DMS79 treated with DMSO at 0.1 percent for 48 hours (cell line): ENCODE measurements at regions not wholly inside any gene's neighbourhood (a gene's known extent, or its start where the extent isn't known, plus 50 kb on each side); places are given as distances from the start of the nearest gene placed in this dataset.
"Not testable (repeated sequence)": the region's sequence is repeated elsewhere in the genome, so short reads cannot be mapped to it uniquely, and the experiment has no call there.

ENCODE experiments used
- DNase-seq: peaks from one replicate; lab custom pipeline; 2025; lab: John Stamatoyannopoulos, UW

GRCh38 chr2:167749016-167749415, 498.4 kb downstream of the STK39 start:
- no peak for DNase-seq

GRCh38 chr2:167748536-167748935, 498.9 kb downstream of the STK39 start:
- DNase-seq: no peak

- no peak for DNase-seq
These were observed 501.7 kb downstream of the STK39 start for GRCh38 chr2:167745667-167746066.

- DNase-seq: not testable (repeated sequence)
These were observed 507.5 kb downstream of the STK39 start for GRCh38 chr2:167739921-167740320.

- peak; percentile 44 for DNase-seq
These were observed 513.6 kb downstream of the STK39 start for GRCh38 chr2:167733747-167734146.

GRCh38 chr2:167732326-167732725, 515.1 kb downstream of the STK39 start:
- DNase-seq: no peak

GRCh38 chr2:167729911-167730310, 517.5 kb downstream of the STK39 start:
- no peak for DNase-seq

GRCh38 chr2:167726788-167727187, 520.6 kb downstream of the STK39 start:
- DNase-seq: peak; percentile 23

- DNase-seq: no peak
These were observed 525.8 kb downstream of the STK39 start for GRCh38 chr2:167721593-167721992.

- DNase-seq: no peak
These were observed 528.0 kb downstream of the STK39 start for GRCh38 chr2:167719410-167719809.

GRCh38 chr2:167718560-167718959, 528.8 kb downstream of the STK39 start:
- no peak for DNase-seq

- DNase-seq: no peak
These were observed 531.5 kb downstream of the STK39 start for GRCh38 chr2:167715932-167716331.

GRCh38 chr2:167715498-167715897, 531.9 kb downstream of the STK39 start:
- not testable (repeated sequence) for DNase-seq

- no peak for DNase-seq
These were observed 535.1 kb downstream of the STK39 start for GRCh38 chr2:167712275-167712674.

GRCh38 chr2:167708998-167709397, 538.4 kb downstream of the STK39 start:
- DNase-seq: peak; percentile 6

GRCh38 chr2:167706800-167707199, 540.6 kb downstream of the STK39 start:
- no peak for DNase-seq

- no peak for DNase-seq
These were observed 544.0 kb downstream of the STK39 start for GRCh38 chr2:167703441-167703840.

- DNase-seq: no peak
These were observed 545.2 kb downstream of the STK39 start for GRCh38 chr2:167702227-167702626.

- peak; percentile 3 for DNase-seq
These were observed 545.7 kb downstream of the STK39 start for GRCh38 chr2:167701651-167702050.

- DNase-seq: no peak
These were observed 549.4 kb downstream of the STK39 start for GRCh38 chr2:167697948-167698347.

GRCh38 chr2:167697194-167697593, 550.2 kb downstream of the STK39 start:
- no peak for DNase-seq

- DNase-seq: peak; percentile 79
These were observed 554.5 kb downstream of the STK39 start for GRCh38 chr2:167692936-167693335.

- DNase-seq: no peak
These were observed 555.2 kb downstream of the STK39 start for GRCh38 chr2:167692191-167692590.

GRCh38 chr2:167689444-167689843, 558.0 kb downstream of the STK39 start:
- no peak for DNase-seq

- DNase-seq: no peak
These were observed 560.7 kb downstream of the STK39 start for GRCh38 chr2:167686691-167687090.
